Ishikawa (cell line): ENCODE measurements at regions not wholly inside any gene's neighbourhood (a gene's known extent, or its start where the extent isn't known, plus 50 kb on each side); places are given as distances from the start of the nearest gene placed in this dataset.

Experiments used
- CREB1 ChIP-seq: IDR thresholded peaks from 2 replicates; pipeline ENCODE4 v1.6.1; 2012; ENCODE audit warnings: low read depth
- EGR1 ChIP-seq: IDR thresholded peaks from 2 replicates; pipeline ENCODE4 v1.6.1; 2012
- EP300 ChIP-seq: IDR thresholded peaks from 2 replicates; pipeline ENCODE4 v1.6.1; 2012; ENCODE audit warnings: borderline replicate concordance
- RAD21 ChIP-seq: IDR thresholded peaks from 2 replicates; pipeline ENCODE4 v1.6.1; 2012; ENCODE audit warnings: low read depth
- REST ChIP-seq: IDR thresholded peaks from 2 replicates; pipeline ENCODE4 v1.6.1; 2012; ENCODE audit warnings: low read depth, mild to moderate bottlenecking
- TAF1 ChIP-seq: IDR thresholded peaks from 2 replicates; pipeline ENCODE4 v1.6.1; 2012; ENCODE audit warnings: low read depth, mild to moderate bottlenecking
- USF1 ChIP-seq: IDR thresholded peaks from 2 replicates; pipeline ENCODE4 v1.6.1; 2012
- YY1 ChIP-seq: IDR thresholded peaks from 2 replicates; pipeline ENCODE4 v1.6.1; 2012; ENCODE audit warnings: low read depth
- ZBTB7A ChIP-seq: IDR thresholded peaks from 2 replicates; pipeline ENCODE4 v1.6.1; 2012; ENCODE audit warnings: low read depth

- TF ChIP-seq ZBTB7A (no peak), USF1 (no peak), RAD21 (no peak), REST (no peak), TAF1 (no peak), CREB1 (no peak), EGR1 (no peak), YY1 (no peak), EP300 (no peak)
These were observed 241.8 kb upstream of the ATP2B1 start for GRCh38 chr12:89950421-89950820.
